MV-4-11 (cell line): ENCODE measurements at regions not wholly inside any gene's neighbourhood (a gene's known extent, or its start where the extent isn't known, plus 50 kb on each side); places are given as distances from the start of the nearest gene placed in this dataset.
A peak's percentile ranks its signal among the peaks of the same experiment; 100 is the strongest.

Experiments
- DNase-seq: peaks from one replicate; lab custom pipeline; 2025; lab: John Stamatoyannopoulos, UW

- DNase-seq, result no peak
Observed at GRCh38 chr20:57943950-57944349, 234.1 kb upstream of the PMEPA1 start.

GRCh38 chr20:57943291-57943690, 233.5 kb upstream of the PMEPA1 start:
- DNase-seq, result no peak

GRCh38 chr20:57941604-57942381, 232.0 kb upstream of the PMEPA1 start:
- DNase-seq, result no peak

GRCh38 chr20:57940868-57941522, 231.2 kb upstream of the PMEPA1 start:
- DNase-seq, result no peak

- DNase-seq, result no peak
Observed at GRCh38 chr20:57940376-57940775, 230.6 kb upstream of the PMEPA1 start.

GRCh38 chr20:57939499-57939898, 229.7 kb upstream of the PMEPA1 start:
- DNase-seq, result no peak

- DNase-seq, result no peak
Observed at GRCh38 chr20:57938158-57939108, 228.6 kb upstream of the PMEPA1 start.

GRCh38 chr20:57936636-57937385, 227.0 kb upstream of the PMEPA1 start:
- no peak for DNase-seq

GRCh38 chr20:57934913-57935312, 225.1 kb upstream of the PMEPA1 start:
- DNase-seq, result no peak

GRCh38 chr20:57934007-57934805, 224.4 kb upstream of the PMEPA1 start:
- no peak for DNase-seq

- no peak for DNase-seq
Observed at GRCh38 chr20:57932227-57932864, 222.5 kb upstream of the PMEPA1 start.

- DNase-seq, result no peak
Observed at GRCh38 chr20:57930351-57930750, 220.5 kb upstream of the PMEPA1 start.

- no peak for DNase-seq
Observed at GRCh38 chr20:57928181-57928967, 218.6 kb upstream of the PMEPA1 start.

GRCh38 chr20:57927376-57927775, 217.6 kb upstream of the PMEPA1 start:
- DNase-seq, result no peak

- DNase-seq, result no peak
Observed at GRCh38 chr20:57922706-57923105, 212.9 kb upstream of the PMEPA1 start.

- DNase-seq, result peak; percentile 73
Observed at GRCh38 chr20:57922083-57922482, 212.3 kb upstream of the PMEPA1 start.

GRCh38 chr20:57921676-57922075, 211.9 kb upstream of the PMEPA1 start:
- no peak for DNase-seq

GRCh38 chr20:57920971-57921370, 211.2 kb upstream of the PMEPA1 start:
- no peak for DNase-seq

GRCh38 chr20:57919049-57919448, 209.2 kb upstream of the PMEPA1 start:
- DNase-seq, result no peak

- DNase-seq, result no peak
Observed at GRCh38 chr20:57918551-57918950, 208.7 kb upstream of the PMEPA1 start.
